Keratinocyte (primary cell): ENCODE measurements at regions not wholly inside any gene's neighbourhood (a gene's known extent, or its start where the extent isn't known, plus 50 kb on each side); places are given as distances from the start of the nearest gene placed in this dataset.

Experiments used
- DNase-seq: peaks from one replicate; pipeline ENCODE4 v3.0.0-alpha.2; 2011; ENCODE audit warnings: low read depth, missing footprints, low spot score
- FAIRE-seq: peaks from 2 replicates; lab custom pipeline; 2011; peaks lifted over from hg19 to GRCh38; lab: Jason Lieb, UNC
- H2AFZ ChIP-seq: 2 replicates; pipeline ENCODE4 v1.6.0; 2012; ENCODE audit warnings: low read length, control low read depth, inconsistent platforms; ENCODE audit not compliant: control insufficient read depth
- H3K27ac ChIP-seq: 2 replicates; pipeline ENCODE4 v1.5.1; 2011; ENCODE audit warnings: low read length; ENCODE audit not compliant: control insufficient read depth, insufficient read depth
- H3K27me3 ChIP-seq: 3 replicates; pipeline ENCODE4 v1.6.0; 2011; ENCODE audit warnings: low read length; ENCODE audit not compliant: control insufficient read depth, insufficient read depth; ENCODE audit errors: extremely low read depth
- H3K36me3 ChIP-seq, 2 experiments: 2 replicates in 1 of 2; 3 replicates in 1 of 2; pipeline ENCODE4 v1.5.1; 2011; ENCODE audit warnings: low read length in 2 of 2, mild to moderate bottlenecking in 1 of 2; ENCODE audit not compliant: control insufficient read depth in 2 of 2, insufficient read depth in 2 of 2; ENCODE audit errors: extremely low read depth in 1 of 2
- H3K4me1 ChIP-seq: 3 replicates; pipeline ENCODE4 v1.5.1; 2011; ENCODE audit warnings: low read length; ENCODE audit not compliant: control insufficient read depth, insufficient read depth; ENCODE audit errors: extremely low read depth
- H3K4me2 ChIP-seq: 3 replicates; pipeline ENCODE4 v1.6.0; 2011; ENCODE audit warnings: low read depth, low read length; ENCODE audit not compliant: control insufficient read depth, insufficient read depth; ENCODE audit errors: extremely low read depth
- H3K4me3 ChIP-seq, 3 experiments: fragments of 200-600 bp in 1 of 3; sonication (generic) in 1 of 3; 2 replicates in 2 of 3; 3 replicates in 1 of 3; pipeline ENCODE4 v1.5.1; 2011 to 2016; ENCODE audit warnings: low read length in 3 of 3, mild to moderate bottlenecking in 3 of 3, control low read depth in 2 of 3, inconsistent platforms in 1 of 3, low read depth in 1 of 3, mixed read lengths in 1 of 3, mixed run types in 1 of 3, moderate library complexity in 1 of 3; ENCODE audit not compliant: control insufficient read depth in 2 of 3, insufficient read depth in 2 of 3; ENCODE audit errors: extremely low read depth in 1 of 3
- H3K79me2 ChIP-seq: 2 replicates; pipeline ENCODE4 v1.6.0; 2012; ENCODE audit warnings: low read length; ENCODE audit not compliant: control insufficient read depth, insufficient read depth
- H3K9ac ChIP-seq: 3 replicates; pipeline ENCODE4 v1.6.0; 2011; ENCODE audit warnings: low read length; ENCODE audit not compliant: control insufficient read depth, insufficient read depth; ENCODE audit errors: extremely low read depth
- H3K9me1 ChIP-seq: 3 replicates; pipeline ENCODE4 v1.6.0; 2011; ENCODE audit warnings: low read length; ENCODE audit not compliant: control insufficient read depth, insufficient read depth; ENCODE audit errors: extremely low read depth
- H3K9me3 ChIP-seq: 2 replicates; pipeline ENCODE4 v1.5.1; 2012; ENCODE audit warnings: low read depth, low read length; ENCODE audit not compliant: control insufficient read depth
- H4K20me1 ChIP-seq: 3 replicates; pipeline ENCODE4 v1.6.0; 2011; ENCODE audit warnings: low read length; ENCODE audit not compliant: control insufficient read depth, insufficient read depth; ENCODE audit errors: extremely low read depth
- EZH2 ChIP-seq: IDR thresholded peaks from one replicate; pipeline ENCODE4 v1.6.1; 2012; ENCODE audit warnings: inconsistent platforms, mild to moderate bottlenecking, low read length, moderate library complexity
- dilution Hi-C: fragments of 300-500 bp; cut with MboI; formaldehyde crosslinking; loops from one replicate; pipeline ENCODE4 v1.7.0; 2020; ENCODE audit warnings: low sequenced_read_pairs; ENCODE audit not compliant: extremely low pct_ligation_motif_present
- TF ChIP-seq, protein P1 (sequence below), 3 experiments: IDR thresholded peaks in 1 of 3; conservative IDR thresholded peaks in 1 of 3; optimal IDR thresholded peaks in 1 of 3; 2 replicates in 2 of 3; 3 replicates in 1 of 3; pipeline versions ENCODE3 to v1.5.1; 2011; ENCODE audit warnings: low read length in 3 of 3, mild to moderate bottlenecking in 3 of 3, moderate library complexity in 2 of 3, control low read depth in 1 of 3, inconsistent platforms in 1 of 3; ENCODE audit not compliant: insufficient read depth in 2 of 3; ENCODE audit errors: extremely low read depth in 1 of 3

- no peak for TF ChIP-seq EZH2
- TF ChIP-seq, protein P1, sequence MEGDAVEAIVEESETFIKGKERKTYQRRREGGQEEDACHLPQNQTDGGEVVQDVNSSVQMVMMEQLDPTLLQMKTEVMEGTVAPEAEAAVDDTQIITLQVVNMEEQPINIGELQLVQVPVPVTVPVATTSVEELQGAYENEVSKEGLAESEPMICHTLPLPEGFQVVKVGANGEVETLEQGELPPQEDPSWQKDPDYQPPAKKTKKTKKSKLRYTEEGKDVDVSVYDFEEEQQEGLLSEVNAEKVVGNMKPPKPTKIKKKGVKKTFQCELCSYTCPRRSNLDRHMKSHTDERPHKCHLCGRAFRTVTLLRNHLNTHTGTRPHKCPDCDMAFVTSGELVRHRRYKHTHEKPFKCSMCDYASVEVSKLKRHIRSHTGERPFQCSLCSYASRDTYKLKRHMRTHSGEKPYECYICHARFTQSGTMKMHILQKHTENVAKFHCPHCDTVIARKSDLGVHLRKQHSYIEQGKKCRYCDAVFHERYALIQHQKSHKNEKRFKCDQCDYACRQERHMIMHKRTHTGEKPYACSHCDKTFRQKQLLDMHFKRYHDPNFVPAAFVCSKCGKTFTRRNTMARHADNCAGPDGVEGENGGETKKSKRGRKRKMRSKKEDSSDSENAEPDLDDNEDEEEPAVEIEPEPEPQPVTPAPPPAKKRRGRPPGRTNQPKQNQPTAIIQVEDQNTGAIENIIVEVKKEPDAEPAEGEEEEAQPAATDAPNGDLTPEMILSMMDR (optimal IDR thresholded peaks at IDR 0.05 in 1 of 3, IDR thresholded peaks at IDR 0.05 in 1 of 3, conservative IDR thresholded peaks at IDR 0.05 in 1 of 3; ENCODE audit: extremely low read depth in 1 of 3, insufficient read depth in 2 of 3, low read length in 3 of 3), result no peak
- dilution Hi-C loops, result no loop called here
- DNase-seq, result no peak
- H3K9me1 ChIP-seq, result peaks cover 2% of the 10 kb centered on the region
- no peak for FAIRE-seq
- no peaks in the 10 kb centered on the region for H3K27me3 ChIP-seq
- H2AFZ ChIP-seq, result no peak overlapping the region
- H3K4me3 ChIP-seq, result no peak overlapping the region
- H3K27ac ChIP-seq, result no peak overlapping the region
- H3K36me3 ChIP-seq, result no peaks in the 10 kb centered on the region
- H3K4me2 ChIP-seq, result no peak overlapping the region
- no peaks in the 10 kb centered on the region for H4K20me1 ChIP-seq
- H3K9ac ChIP-seq, result no peak overlapping the region
- no peaks in the 10 kb centered on the region for H3K9me3 ChIP-seq
- no peaks in the 10 kb centered on the region for H3K79me2 ChIP-seq
- H3K4me1 ChIP-seq, result no peaks in the 10 kb centered on the region
Measured at GRCh38 chr12:108399514-108399913, 60.4 kb upstream of the CMKLR1 start.

DNA sequence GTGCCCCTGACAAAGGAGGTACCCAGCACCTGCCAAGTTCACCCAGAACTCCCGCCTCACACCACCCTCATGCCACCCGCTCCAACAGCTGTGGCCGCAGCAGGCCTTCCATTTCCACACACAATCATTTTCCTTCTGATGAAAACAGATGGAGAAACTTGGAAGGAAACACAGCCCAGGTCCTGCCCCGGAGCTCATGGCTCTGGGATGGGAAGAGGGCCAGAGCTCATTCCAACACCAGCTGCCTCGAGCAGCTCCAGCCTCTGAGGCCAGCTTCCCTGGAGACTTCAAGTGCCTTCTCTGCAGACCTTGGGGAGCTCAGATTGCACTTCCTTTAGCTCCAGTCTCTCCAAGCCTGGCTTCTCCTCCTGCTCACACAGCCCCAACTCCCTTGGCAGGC lies 55.1 kb upstream of the CMKLR1 start:
- no peak overlapping the region for H2AFZ ChIP-seq
- H3K36me3 ChIP-seq, result no peaks in the 10 kb centered on the region
- dilution Hi-C loops, result no loop called here
- no peaks in the 10 kb centered on the region for H3K79me2 ChIP-seq
- FAIRE-seq (no peak), DNase-seq (no peak)
- H3K9ac ChIP-seq, result no peak overlapping the region
- no peaks in the 10 kb centered on the region for H4K20me1 ChIP-seq
- H3K4me2 ChIP-seq, result no peak overlapping the region
- no peaks in the 10 kb centered on the region for H3K27me3 ChIP-seq
- H3K4me1 ChIP-seq, result no peaks in the 10 kb centered on the region
- no peak overlapping the region for H3K4me3 ChIP-seq
- no peaks in the 10 kb centered on the region for H3K9me1 ChIP-seq
- no peak for TF ChIP-seq EZH2
- TF ChIP-seq, protein P1 (optimal IDR thresholded peaks at IDR 0.05 in 1 of 3, IDR thresholded peaks at IDR 0.05 in 1 of 3, conservative IDR thresholded peaks at IDR 0.05 in 1 of 3; ENCODE audit: extremely low read depth in 1 of 3, insufficient read depth in 2 of 3, low read length in 3 of 3), result no peak
- H3K9me3 ChIP-seq, result no peaks in the 10 kb centered on the region
- no peak overlapping the region for H3K27ac ChIP-seq
